WTC11 (cell line): ENCODE measurements at regions not wholly inside any gene's neighbourhood (a gene's known extent, or its start where the extent isn't known, plus 50 kb on each side); places are given as distances from the start of the nearest gene placed in this dataset.

Source experiments
- ATAC-seq: fragments of 200-7000 bp; cut with Tn5 transposase; 2 replicates; pipeline ENCODE4 v1.10.0; 2021; ENCODE audit warnings: mild to moderate bottlenecking, moderate library complexity
- CTCF ChIA-PET: fragments of 300-600 bp; sonication (Branson Sonifier 250); formaldehyde crosslinking; loops from one replicate; lab custom pipeline; 2021; ENCODE audit warnings: antibody characterized with exemption; lab: Charles Lee
- POLR2A ChIA-PET: fragments of 350-600 bp; sonication (Branson Sonifier 250); formaldehyde crosslinking; loops from one replicate; lab custom pipeline; 2021; ENCODE audit warnings: antibody characterized with exemption; lab: Charles Lee
- DNase-seq: peaks from one replicate; pipeline ENCODE4 v3.0.0; 2021; ENCODE audit warnings: low spot score
- H3K27ac Mint-ChIP-seq: 2 replicates; pipeline ENCODE4 v1.8.0; 2021; ENCODE audit warnings: mixed read lengths
- H3K27me3 Mint-ChIP-seq: 2 replicates; pipeline ENCODE4 v1.8.0; 2021; ENCODE audit warnings: low read depth, mild to moderate bottlenecking, moderate library complexity, mixed read lengths
- H3K36me3 Mint-ChIP-seq: 2 replicates; pipeline ENCODE4 v1.8.0; 2021; ENCODE audit warnings: mixed read lengths
- H3K4me1 Mint-ChIP-seq: 2 replicates; pipeline ENCODE4 v1.8.0; 2022; ENCODE audit warnings: mixed read lengths
- H3K4me3 Mint-ChIP-seq: 2 replicates; pipeline ENCODE4 v1.8.0; 2021; ENCODE audit warnings: mild to moderate bottlenecking, moderate library complexity, mixed read lengths
- H3K9me3 Mint-ChIP-seq: 2 replicates; pipeline ENCODE4 v1.8.0; 2021; ENCODE audit warnings: mixed read lengths
- CREB1 ChIP-seq: sonication (generic); formaldehyde crosslinking; IDR thresholded peaks from 2 replicates; pipeline ENCODE4 v1.8.0; 2023; ENCODE audit warnings: mild to moderate bottlenecking, missing genetic modification reagents
- ELF4 ChIP-seq: sonication (generic); formaldehyde crosslinking; IDR thresholded peaks from 2 replicates; pipeline ENCODE4 v1.8.1; 2022; ENCODE audit warnings: low read depth, mild to moderate bottlenecking, moderate library complexity, missing genetic modification reagents
- EMX1 ChIP-seq: fragments of 250-450 bp; sonication (Bioruptor Pico); IDR thresholded peaks from 2 replicates; pipeline ENCODE4 v1.8.0; 2021; ENCODE audit warnings: mild to moderate bottlenecking
- FOXK1 ChIP-seq: sonication (generic); formaldehyde crosslinking; IDR thresholded peaks from 2 replicates; pipeline ENCODE4 v1.8.0; 2022; ENCODE audit warnings: mild to moderate bottlenecking, moderate library complexity, missing genetic modification reagents
- IRF1 ChIP-seq: sonication (generic); formaldehyde crosslinking; IDR thresholded peaks from 2 replicates; pipeline ENCODE4 v1.8.0; 2023; ENCODE audit warnings: missing genetic modification reagents
- NR3C1 ChIP-seq: sonication (generic); formaldehyde crosslinking; conservative IDR thresholded peaks from 2 replicates; pipeline ENCODE4 v1.8.1; 2023; ENCODE audit warnings: low read depth, mild to moderate bottlenecking, missing genetic modification reagents
- PRDM15 ChIP-seq: sonication (generic); formaldehyde crosslinking; IDR thresholded peaks from 2 replicates; pipeline ENCODE4 v1.8.0; 2022; ENCODE audit warnings: missing genetic modification reagents
- PRRX2 ChIP-seq: fragments of 250-450 bp; sonication (Bioruptor Pico); IDR thresholded peaks from 2 replicates; pipeline ENCODE4 v1.8.0; 2021; ENCODE audit warnings: mild to moderate bottlenecking
- RORB ChIP-seq: fragments of 250-450 bp; sonication (Bioruptor Pico); IDR thresholded peaks from 2 replicates; pipeline ENCODE4 v1.9.0; 2021; ENCODE audit warnings: mild to moderate bottlenecking
- SMAD3 ChIP-seq: sonication (generic); formaldehyde crosslinking; IDR thresholded peaks from 2 replicates; pipeline ENCODE4 v1.8.0; 2022; ENCODE audit warnings: missing genetic modification reagents, mild to moderate bottlenecking, borderline replicate concordance
- SP1 ChIP-seq: sonication (generic); formaldehyde crosslinking; conservative IDR thresholded peaks from 2 replicates; pipeline ENCODE4 v1.8.1; 2022; ENCODE audit warnings: missing genetic modification reagents
- ZBTB21 ChIP-seq: sonication (generic); formaldehyde crosslinking; IDR thresholded peaks from 2 replicates; pipeline ENCODE4 v1.8.1; 2023; ENCODE audit warnings: mild to moderate bottlenecking, missing genetic modification reagents, borderline replicate concordance
- ZNF396 ChIP-seq: fragments of 250-450 bp; sonication (Bioruptor Pico); IDR thresholded peaks from 2 replicates; pipeline ENCODE4 v1.8.0; 2021; ENCODE audit warnings: mild to moderate bottlenecking, moderate library complexity, borderline replicate concordance
- ZNF416 ChIP-seq: fragments of 250-450 bp; sonication (Bioruptor Pico); IDR thresholded peaks from 2 replicates; pipeline ENCODE4 v1.9.0; 2021; ENCODE audit warnings: mild to moderate bottlenecking, inconsistent platforms
- TF ChIP-seq, protein P1 (sequence below): fragments of 200-600 bp; IDR thresholded peaks from 2 replicates; pipeline ENCODE4 v1.8.0; 2022; ENCODE audit warnings: antibody characterized with exemption
- TF ChIP-seq, protein P2 (sequence below): sonication (generic); formaldehyde crosslinking; IDR thresholded peaks from 2 replicates; pipeline ENCODE4 v1.8.1; 2023; ENCODE audit warnings: mild to moderate bottlenecking, missing genetic modification reagents, moderate library complexity
- TF ChIP-seq, protein P3 (sequence below): fragments of 250-450 bp; sonication (Bioruptor Pico); IDR thresholded peaks from 2 replicates; pipeline ENCODE4 v2.1.2; 2022; ENCODE audit warnings: mild to moderate bottlenecking, moderate library complexity
- TF ChIP-seq, protein P4 (sequence below): sonication (generic); formaldehyde crosslinking; IDR thresholded peaks from 2 replicates; pipeline ENCODE4 v1.8.0; 2022; ENCODE audit warnings: mild to moderate bottlenecking, missing genetic modification reagents

- TF ChIP-seq IRF1, result no peak
- TF ChIP-seq SP1 (CRISPR knock-in tag), result no peak
- TF ChIP-seq PRRX2, result no peak
- no peak for TF ChIP-seq PRDM15 (CRISPR knock-in tag)
- no peak for TF ChIP-seq CREB1 (CRISPR knock-in tag)
- no peak for TF ChIP-seq ZBTB21
- TF ChIP-seq, protein P1, sequence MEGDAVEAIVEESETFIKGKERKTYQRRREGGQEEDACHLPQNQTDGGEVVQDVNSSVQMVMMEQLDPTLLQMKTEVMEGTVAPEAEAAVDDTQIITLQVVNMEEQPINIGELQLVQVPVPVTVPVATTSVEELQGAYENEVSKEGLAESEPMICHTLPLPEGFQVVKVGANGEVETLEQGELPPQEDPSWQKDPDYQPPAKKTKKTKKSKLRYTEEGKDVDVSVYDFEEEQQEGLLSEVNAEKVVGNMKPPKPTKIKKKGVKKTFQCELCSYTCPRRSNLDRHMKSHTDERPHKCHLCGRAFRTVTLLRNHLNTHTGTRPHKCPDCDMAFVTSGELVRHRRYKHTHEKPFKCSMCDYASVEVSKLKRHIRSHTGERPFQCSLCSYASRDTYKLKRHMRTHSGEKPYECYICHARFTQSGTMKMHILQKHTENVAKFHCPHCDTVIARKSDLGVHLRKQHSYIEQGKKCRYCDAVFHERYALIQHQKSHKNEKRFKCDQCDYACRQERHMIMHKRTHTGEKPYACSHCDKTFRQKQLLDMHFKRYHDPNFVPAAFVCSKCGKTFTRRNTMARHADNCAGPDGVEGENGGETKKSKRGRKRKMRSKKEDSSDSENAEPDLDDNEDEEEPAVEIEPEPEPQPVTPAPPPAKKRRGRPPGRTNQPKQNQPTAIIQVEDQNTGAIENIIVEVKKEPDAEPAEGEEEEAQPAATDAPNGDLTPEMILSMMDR, result no peak
- no peak for TF ChIP-seq NR3C1 (CRISPR knock-in tag)
- TF ChIP-seq ELF4 (CRISPR knock-in tag), result no peak
- no peak for TF ChIP-seq SMAD3
- no peak for TF ChIP-seq RORB (CRISPR knock-in tag)
- TF ChIP-seq EMX1 (CRISPR knock-in tag), result no peak
Observed at GRCh38 chr2:239774933-239775622, 250.1 kb downstream of the NDUFA10 start (continued).

DNA sequence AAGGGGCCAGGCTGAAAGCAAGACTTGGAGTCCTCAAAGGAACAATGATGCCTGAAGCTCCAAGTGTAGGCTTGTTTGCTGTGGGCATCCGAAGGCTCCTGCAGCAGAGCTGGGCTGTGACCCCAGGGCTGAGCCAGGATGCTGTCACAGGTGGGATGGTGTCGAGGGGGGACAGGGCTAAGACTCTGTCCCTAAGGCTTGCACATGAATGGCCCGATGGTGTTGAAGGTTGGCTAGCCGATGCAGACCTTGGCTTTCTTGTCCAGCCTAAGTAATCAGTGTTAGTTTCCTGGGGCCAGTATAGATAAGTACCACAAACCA lies 251.0 kb downstream of the NDUFA10 start:
- H3K4me1 Mint-ChIP-seq, result no peaks in the 10 kb centered on the region
- TF ChIP-seq, protein P2, sequence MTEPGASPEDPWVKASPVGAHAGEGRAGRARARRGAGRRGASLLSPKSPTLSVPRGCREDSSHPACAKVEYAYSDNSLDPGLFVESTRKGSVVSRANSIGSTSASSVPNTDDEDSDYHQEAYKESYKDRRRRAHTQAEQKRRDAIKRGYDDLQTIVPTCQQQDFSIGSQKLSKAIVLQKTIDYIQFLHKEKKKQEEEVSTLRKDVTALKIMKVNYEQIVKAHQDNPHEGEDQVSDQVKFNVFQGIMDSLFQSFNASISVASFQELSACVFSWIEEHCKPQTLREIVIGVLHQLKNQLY (CRISPR knock-in tag), result no peak
- TF ChIP-seq FOXK1 (no peak), ZNF416 (CRISPR knock-in tag) (no peak), ZNF396 (no peak), CREB1 (CRISPR knock-in tag) (no peak)
- TF ChIP-seq, protein P3, sequence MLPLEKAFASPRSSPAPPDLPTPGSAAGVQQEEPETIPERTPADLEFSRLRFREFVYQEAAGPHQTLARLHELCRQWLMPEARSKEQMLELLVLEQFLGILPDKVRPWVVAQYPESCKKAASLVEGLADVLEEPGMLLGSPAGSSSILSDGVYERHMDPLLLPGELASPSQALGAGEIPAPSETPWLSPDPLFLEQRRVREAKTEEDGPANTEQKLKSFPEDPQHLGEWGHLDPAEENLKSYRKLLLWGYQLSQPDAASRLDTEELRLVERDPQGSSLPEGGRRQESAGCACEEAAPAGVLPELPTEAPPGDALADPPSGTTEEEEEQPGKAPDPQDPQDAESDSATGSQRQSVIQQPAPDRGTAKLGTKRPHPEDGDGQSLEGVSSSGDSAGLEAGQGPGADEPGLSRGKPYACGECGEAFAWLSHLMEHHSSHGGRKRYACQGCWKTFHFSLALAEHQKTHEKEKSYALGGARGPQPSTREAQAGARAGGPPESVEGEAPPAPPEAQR (CRISPR knock-in tag), result no peak
- TF ChIP-seq, protein P4, sequence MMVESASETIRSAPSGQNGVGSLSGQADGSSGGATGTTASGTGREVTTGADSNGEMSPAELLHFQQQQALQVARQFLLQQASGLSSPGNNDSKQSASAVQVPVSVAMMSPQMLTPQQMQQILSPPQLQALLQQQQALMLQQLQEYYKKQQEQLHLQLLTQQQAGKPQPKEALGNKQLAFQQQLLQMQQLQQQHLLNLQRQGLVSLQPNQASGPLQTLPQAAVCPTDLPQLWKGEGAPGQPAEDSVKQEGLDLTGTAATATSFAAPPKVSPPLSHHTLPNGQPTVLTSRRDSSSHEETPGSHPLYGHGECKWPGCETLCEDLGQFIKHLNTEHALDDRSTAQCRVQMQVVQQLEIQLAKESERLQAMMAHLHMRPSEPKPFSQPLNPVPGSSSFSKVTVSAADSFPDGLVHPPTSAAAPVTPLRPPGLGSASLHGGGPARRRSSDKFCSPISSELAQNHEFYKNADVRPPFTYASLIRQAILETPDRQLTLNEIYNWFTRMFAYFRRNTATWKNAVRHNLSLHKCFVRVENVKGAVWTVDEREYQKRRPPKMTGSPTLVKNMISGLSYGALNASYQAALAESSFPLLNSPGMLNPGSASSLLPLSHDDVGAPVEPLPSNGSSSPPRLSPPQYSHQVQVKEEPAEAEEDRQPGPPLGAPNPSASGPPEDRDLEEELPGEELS (CRISPR knock-in tag), result no peak
- TF ChIP-seq, all 79 proteins: peak for 0
- DNase-seq (no peak), ATAC-seq (no peak)
- H3K27me3 Mint-ChIP-seq, result peaks cover 3% of the 10 kb centered on the region; the same call in 1 of the 2 replicates
- H3K36me3 Mint-ChIP-seq, result peaks cover 3% of the 10 kb centered on the region
- H3K9me3 Mint-ChIP-seq, result peaks cover 23% of the 10 kb centered on the region
- ChIA-PET CTCF (no interaction called here), POLR2A (no interaction called here)
- no peak overlapping the region for H3K4me3 Mint-ChIP-seq
- H3K27ac Mint-ChIP-seq, result no peak overlapping the region
